HepG2 (cell line): ENCODE measurements at regions not wholly inside any gene's neighbourhood (a gene's known extent, or its start where the extent isn't known, plus 50 kb on each side); places are given as distances from the start of the nearest gene placed in this dataset.

ENCODE experiments used
- CBX2 ChIP-seq, 2 experiments: fragments of 200-600 bp in 1 of 2; sonication (generic); formaldehyde crosslinking in 1 of 2; IDR thresholded peaks; 2 replicates each; pipeline versions ENCODE4 v1.7.0 to v1.8.1; 2018 to 2022; ENCODE audit warnings: low read depth in 2 of 2, low read length in 1 of 2, mild to moderate bottlenecking in 1 of 2, missing genetic modification reagents in 1 of 2
- GMEB1 ChIP-seq: sonication (generic); formaldehyde crosslinking; IDR thresholded peaks from 2 replicates; pipeline ENCODE4 v1.5.1; 2020; ENCODE audit warnings: missing genetic modification reagents, mild to moderate bottlenecking, borderline replicate concordance
- HMG20A ChIP-seq: IDR thresholded peaks from 2 replicates; pipeline ENCODE4 v1.6.1; 2016; ENCODE audit warnings: borderline replicate concordance
- LBX2 ChIP-seq: sonication (generic); formaldehyde crosslinking; IDR thresholded peaks from 2 replicates; pipeline ENCODE4 v1.5.0; 2020; ENCODE audit warnings: missing genetic modification reagents, mild to moderate bottlenecking, borderline replicate concordance
- PATZ1 ChIP-seq: sonication (generic); formaldehyde crosslinking; IDR thresholded peaks from 2 replicates; pipeline ENCODE4 v1.4.0; 2020; ENCODE audit warnings: missing genetic modification reagents
- TOE1 ChIP-seq: sonication (generic); formaldehyde crosslinking; IDR thresholded peaks from 2 replicates; pipeline ENCODE4 v1.4.0; 2020; ENCODE audit warnings: mild to moderate bottlenecking, missing genetic modification reagents
- XRCC5 ChIP-seq: fragments of 200-400 bp; formaldehyde crosslinking; optimal IDR thresholded peaks from 2 replicates; pipeline ENCODE3; 2017; ENCODE audit warnings: mild to moderate bottlenecking, low read length
- ZBTB40 ChIP-seq, 2 experiments: fragments of 450-650 bp in 1 of 2; sonication (generic) in 1 of 2; formaldehyde crosslinking in 1 of 2; IDR thresholded peaks; 2 replicates each; pipeline versions ENCODE4 v1.6.1 to v1.8.0; 2016 to 2022; ENCODE audit warnings: antibody characterized with exemption in 1 of 2, mild to moderate bottlenecking in 1 of 2, missing genetic modification reagents in 1 of 2
- ZBTB7B ChIP-seq: sonication (generic); formaldehyde crosslinking; IDR thresholded peaks from 2 replicates; pipeline ENCODE4 v1.4.0; 2020; ENCODE audit warnings: missing genetic modification reagents
- ZNF274 ChIP-seq: sonication (generic); formaldehyde crosslinking; IDR thresholded peaks from 2 replicates; pipeline ENCODE4 v1.5.1; 2020; ENCODE audit warnings: mild to moderate bottlenecking, missing genetic modification reagents
- ZNF337 ChIP-seq: sonication (generic); formaldehyde crosslinking; IDR thresholded peaks from 2 replicates; pipeline ENCODE4 v1.5.1; 2020; ENCODE audit warnings: missing genetic modification reagents, low read depth, mild to moderate bottlenecking, borderline replicate concordance
- ZNF446 ChIP-seq: sonication (generic); formaldehyde crosslinking; IDR thresholded peaks from 2 replicates; pipeline ENCODE4 v1.5.0; 2020; ENCODE audit warnings: mild to moderate bottlenecking, missing genetic modification reagents
- ZNF547 ChIP-seq: sonication (generic); formaldehyde crosslinking; IDR thresholded peaks from 2 replicates; pipeline ENCODE4 v1.5.1; 2020; ENCODE audit warnings: mild to moderate bottlenecking, missing genetic modification reagents
- ZNF552 ChIP-seq: sonication (generic); formaldehyde crosslinking; IDR thresholded peaks from 2 replicates; pipeline ENCODE4 v1.9.0; 2022; ENCODE audit warnings: missing genetic modification reagents, mild to moderate bottlenecking, borderline replicate concordance
- ZNF670 ChIP-seq: sonication (generic); formaldehyde crosslinking; IDR thresholded peaks from 2 replicates; pipeline ENCODE4 v1.8.0; 2022; ENCODE audit warnings: mild to moderate bottlenecking, missing genetic modification reagents, borderline replicate concordance
- ZNF780A ChIP-seq: sonication (generic); formaldehyde crosslinking; IDR thresholded peaks from 2 replicates; pipeline ENCODE4 v1.8.0; 2022; ENCODE audit warnings: mild to moderate bottlenecking, missing genetic modification reagents, moderate library complexity

- TF ChIP-seq ZBTB40 (IDR thresholded peaks at IDR 0.05) (peak; percentile 30; the same call in 1 of the 2 replicates), ZBTB40 (CRISPR knock-in tag; IDR thresholded peaks at IDR 0.05) (no peak), HMG20A (CRISPR knock-in tag) (no peak), XRCC5 (no peak), ZNF274 (CRISPR knock-in tag) (no peak), ZNF670 (CRISPR knock-in tag) (no peak), GMEB1 (CRISPR knock-in tag) (no peak), LBX2 (CRISPR knock-in tag) (no peak), ZNF446 (no peak), CBX2 (IDR thresholded peaks at IDR 0.05; ENCODE audit: low read depth, low read length) (no peak), CBX2 (CRISPR knock-in tag; IDR thresholded peaks at IDR 0.05; ENCODE audit: low read depth) (no peak), ZBTB7B (no peak), TOE1 (CRISPR knock-in tag) (no peak), ZNF552 (no peak), ZNF547 (CRISPR knock-in tag) (no peak), PATZ1 (CRISPR knock-in tag) (no peak), ZNF780A (no peak), ZNF337 (no peak)
Observed at GRCh38 chr14:32008602-32009193, 68.4 kb upstream of the ARHGAP5 start (continued).
